DMS153 (cell line): ENCODE measurements at regions not wholly inside any gene's neighbourhood (a gene's known extent, or its start where the extent isn't known, plus 50 kb on each side); places are given as distances from the start of the nearest gene placed in this dataset.

Experiments used
- DNase-seq: peaks from one replicate; lab custom pipeline; 2025; lab: John Stamatoyannopoulos, UW

- no peak for DNase-seq
Observed at GRCh38 chr4:138021139-138021830, 220.9 kb downstream of the SLC7A11 start.

- DNase-seq, result no peak
Observed at GRCh38 chr4:138014590-138015288, 227.4 kb downstream of the SLC7A11 start.

- DNase-seq, result no peak
Observed at GRCh38 chr4:138013625-138014024, 228.5 kb downstream of the SLC7A11 start.

- DNase-seq, result no peak
Observed at GRCh38 chr4:138010639-138011038, 231.5 kb downstream of the SLC7A11 start.

- DNase-seq, result no peak
Observed at GRCh38 chr4:138007572-138007971, 234.6 kb downstream of the SLC7A11 start.

- DNase-seq, result no peak
Observed at GRCh38 chr4:138005486-138005885, 236.7 kb downstream of the SLC7A11 start.

GRCh38 chr4:138003248-138003647, 238.9 kb downstream of the SLC7A11 start:
- DNase-seq, result no peak

GRCh38 chr4:137998666-137999429, 243.3 kb downstream of the SLC7A11 start:
- DNase-seq, result no peak

GRCh38 chr4:137997496-137997895, 244.7 kb downstream of the SLC7A11 start:
- no peak for DNase-seq

- DNase-seq, result no peak
Observed at GRCh38 chr4:137994853-137995252, 247.3 kb downstream of the SLC7A11 start.

GRCh38 chr4:137993232-137993631, 248.9 kb downstream of the SLC7A11 start:
- no peak for DNase-seq

- no peak for DNase-seq
Observed at GRCh38 chr4:137981277-137981676, 260.9 kb downstream of the SLC7A11 start.

GRCh38 chr4:137980641-137981040, 261.5 kb downstream of the SLC7A11 start:
- no peak for DNase-seq

GRCh38 chr4:137979938-137980337, 262.2 kb downstream of the SLC7A11 start:
- DNase-seq, result no peak

GRCh38 chr4:137968956-137969678, 273.0 kb downstream of the SLC7A11 start:
- DNase-seq, result no peak

- no peak for DNase-seq
Observed at GRCh38 chr4:137967480-137968190, 274.5 kb downstream of the SLC7A11 start.

GRCh38 chr4:137966504-137966903, 275.6 kb downstream of the SLC7A11 start:
- DNase-seq, result no peak

GRCh38 chr4:137961051-137961438, 281.1 kb downstream of the SLC7A11 start:
- DNase-seq, result no peak

- DNase-seq, result no peak
Observed at GRCh38 chr4:137960371-137961050, 281.6 kb downstream of the SLC7A11 start.

- DNase-seq, result no peak
Observed at GRCh38 chr4:137957806-137958205, 284.3 kb downstream of the SLC7A11 start.

GRCh38 chr4:137956256-137956655, 285.9 kb downstream of the SLC7A11 start:
- DNase-seq, result no peak
